Right lobe of liver (tissue), 6 donors: ENCODE measurements at regions not wholly inside any gene's neighbourhood (a gene's known extent, or its start where the extent isn't known, plus 50 kb on each side); places are given as distances from the start of the nearest gene placed in this dataset.

ENCODE experiments used
- ATAC-seq, 4 donors: fragments of 200-7000 bp; cut with Tn5 transposase; one replicate each; pipeline ENCODE4 v1.9.1; 2020; ENCODE audit warnings: mild to moderate bottlenecking in 4 of 4, moderate library complexity in 4 of 4
- DNase-seq, 3 donors: peaks; one replicate each; pipeline ENCODE4 v3.0.0-alpha.2; 2020
- H3K27ac ChIP-seq, 3 donors: fragments of 200-600 bp; one replicate each; pipeline ENCODE4 v1.8.0; 2022
- H3K27me3 ChIP-seq, 2 donors: fragments of 200-600 bp; one replicate each; pipeline ENCODE4 v1.8.0; 2022
- H3K36me3 ChIP-seq, 4 donors: fragments of 200-600 bp; sonication (generic) in 1 of 4; one replicate each; pipeline versions ENCODE4 v1.5.1 to v1.8.0; 2017 to 2022; ENCODE audit warnings: control low read depth in 1 of 4
- H3K4me1 ChIP-seq, 4 donors: fragments of 200-600 bp; sonication (generic) in 1 of 4; one replicate each; pipeline versions ENCODE4 v1.5.1 to v1.8.0; 2017 to 2022; ENCODE audit warnings: control low read depth in 1 of 4
- H3K4me3 ChIP-seq, 3 donors: fragments of 200-600 bp; one replicate each; pipeline ENCODE4 v1.8.0; 2022
- H3K9me3 ChIP-seq, 4 donors: fragments of 200-600 bp; sonication (generic) in 1 of 4; one replicate each; pipeline versions ENCODE4 v1.5.1 to v1.8.0; 2017 to 2022; ENCODE audit warnings: control low read depth in 1 of 4
- POLR2A ChIP-seq: fragments of 450-650 bp; IDR thresholded peaks from one replicate; pipeline ENCODE4 v1.6.1; 2017; ENCODE audit warnings: antibody characterized with exemption, mild to moderate bottlenecking
- WGBS: methylation state at CpG from one replicate; pipeline ENCODE4 v1.1.6; 2018; ENCODE audit warnings: low coverage, low lambda C conversion rate; ENCODE audit not compliant: insufficient coverage; ENCODE audit errors: missing lambda C conversion rate; 5-methylcytosine and 5-hydroxymethylcytosine counted together
- intact Hi-C, 2 donors: fragments of 100-400 bp; cut with DNase I; formaldehyde crosslinking; loops; one replicate each; pipeline versions ENCODE4 v1.11.2 to v1.14.1; 2022
- TF ChIP-seq, protein P1 (sequence below), 4 donors: fragments of 200-600 bp in 3 of 4; fragments of 450-650 bp in 1 of 4; IDR thresholded peaks; one replicate each; pipeline versions ENCODE4 v1.5.1 to v1.8.0; 2016 to 2022; ENCODE audit warnings: antibody characterized with exemption in 4 of 4, mild to moderate bottlenecking in 2 of 4
- donor health status: DM: no; HTN: yes; CAD: no.
- donor health status: DM: no; HTN: no; CAD: no.
- donor health status: DM: no; HTN: no; CAD: no.
- donor health status: DM: no; HTN: yes; CAD: no.
- donor health status: DM: no; HTN: yes; CAD: no.

GRCh38 chr1:68673771-68674170, 176.9 kb upstream of the DEPDC1 start:
- ATAC-seq = peak in 3 of 4 donors; percentile 30 to 58 (median 38)
- Histone ChIP-seq H3K4me3 (no peak overlapping the region), H3K9me3 (no peaks in the 10 kb centered on the region), H3K4me1 (no peaks in the 10 kb centered on the region), H3K27ac (no peak overlapping the region), H3K27me3 (no peaks in the 10 kb centered on the region), H3K36me3 (no peaks in the 10 kb centered on the region)
- TF ChIP-seq, protein P1, sequence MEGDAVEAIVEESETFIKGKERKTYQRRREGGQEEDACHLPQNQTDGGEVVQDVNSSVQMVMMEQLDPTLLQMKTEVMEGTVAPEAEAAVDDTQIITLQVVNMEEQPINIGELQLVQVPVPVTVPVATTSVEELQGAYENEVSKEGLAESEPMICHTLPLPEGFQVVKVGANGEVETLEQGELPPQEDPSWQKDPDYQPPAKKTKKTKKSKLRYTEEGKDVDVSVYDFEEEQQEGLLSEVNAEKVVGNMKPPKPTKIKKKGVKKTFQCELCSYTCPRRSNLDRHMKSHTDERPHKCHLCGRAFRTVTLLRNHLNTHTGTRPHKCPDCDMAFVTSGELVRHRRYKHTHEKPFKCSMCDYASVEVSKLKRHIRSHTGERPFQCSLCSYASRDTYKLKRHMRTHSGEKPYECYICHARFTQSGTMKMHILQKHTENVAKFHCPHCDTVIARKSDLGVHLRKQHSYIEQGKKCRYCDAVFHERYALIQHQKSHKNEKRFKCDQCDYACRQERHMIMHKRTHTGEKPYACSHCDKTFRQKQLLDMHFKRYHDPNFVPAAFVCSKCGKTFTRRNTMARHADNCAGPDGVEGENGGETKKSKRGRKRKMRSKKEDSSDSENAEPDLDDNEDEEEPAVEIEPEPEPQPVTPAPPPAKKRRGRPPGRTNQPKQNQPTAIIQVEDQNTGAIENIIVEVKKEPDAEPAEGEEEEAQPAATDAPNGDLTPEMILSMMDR (IDR thresholded peaks at IDR 0.05) = no peak
- no peak for TF ChIP-seq POLR2A
- 26% methylated on average over 4 of the region's 4 CpGs for WGBS
- DNase-seq = no peak
- intact Hi-C loops = no loop called here

- ATAC-seq = no peak
- H3K27me3 ChIP-seq = no peaks in the 10 kb centered on the region
- TF ChIP-seq, protein P1 (IDR thresholded peaks at IDR 0.05) = no peak
- TF ChIP-seq POLR2A = no peak
- H3K4me1 ChIP-seq = no peaks in the 10 kb centered on the region
- intact Hi-C loops = no loop called here
- H3K4me3 ChIP-seq = no peak overlapping the region
- DNase-seq = no peak
- H3K36me3 ChIP-seq = no peaks in the 10 kb centered on the region
- no peak overlapping the region for H3K27ac ChIP-seq
- no peaks in the 10 kb centered on the region for H3K9me3 ChIP-seq
These were observed 178.5 kb upstream of the DEPDC1 start for GRCh38 chr1:68675336-68675735.

DNA sequence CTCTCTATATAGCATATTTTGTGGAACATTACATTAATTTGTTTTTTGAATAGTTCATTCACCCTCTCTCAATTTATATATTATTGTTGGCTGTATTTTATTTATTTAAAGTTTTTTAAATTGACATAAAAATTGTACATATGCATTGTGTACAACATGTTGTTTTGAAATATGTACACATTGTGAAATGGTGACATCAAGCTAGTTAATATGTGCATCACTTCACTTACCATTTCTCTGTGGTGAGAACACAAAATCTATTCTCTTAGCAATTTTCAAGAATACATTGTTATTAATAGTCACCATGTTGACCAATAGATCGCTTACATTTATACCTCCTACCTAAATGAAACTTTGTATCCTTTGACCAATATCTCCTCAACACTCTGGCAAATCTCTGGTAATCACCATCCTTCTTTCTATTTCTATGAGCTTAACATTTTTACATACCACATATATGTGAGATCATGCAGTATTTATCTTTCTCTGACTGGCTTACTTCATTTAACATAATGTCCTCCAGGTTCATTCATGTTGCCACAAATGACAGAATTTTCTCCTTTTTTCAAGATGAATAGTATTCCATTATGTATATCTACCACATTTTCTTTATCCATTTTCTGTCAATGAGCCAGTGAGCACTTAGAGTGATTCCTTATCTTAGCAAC, 180.9 kb upstream of the DEPDC1 start:
- H3K4me3 ChIP-seq = no peak overlapping the region
- intact Hi-C loops = no loop called here
- H3K36me3 ChIP-seq = no peaks in the 10 kb centered on the region
- no peaks in the 10 kb centered on the region for H3K27me3 ChIP-seq
- ATAC-seq = no peak
- 63% methylated on average over 1 of the region's 1 CpG for WGBS
- DNase-seq = no peak
- H3K9me3 ChIP-seq = no peaks in the 10 kb centered on the region
- H3K4me1 ChIP-seq = no peaks in the 10 kb centered on the region
- no peak overlapping the region for H3K27ac ChIP-seq
- TF ChIP-seq POLR2A = no peak
- TF ChIP-seq, protein P1 (IDR thresholded peaks at IDR 0.05) = no peak

DNA sequence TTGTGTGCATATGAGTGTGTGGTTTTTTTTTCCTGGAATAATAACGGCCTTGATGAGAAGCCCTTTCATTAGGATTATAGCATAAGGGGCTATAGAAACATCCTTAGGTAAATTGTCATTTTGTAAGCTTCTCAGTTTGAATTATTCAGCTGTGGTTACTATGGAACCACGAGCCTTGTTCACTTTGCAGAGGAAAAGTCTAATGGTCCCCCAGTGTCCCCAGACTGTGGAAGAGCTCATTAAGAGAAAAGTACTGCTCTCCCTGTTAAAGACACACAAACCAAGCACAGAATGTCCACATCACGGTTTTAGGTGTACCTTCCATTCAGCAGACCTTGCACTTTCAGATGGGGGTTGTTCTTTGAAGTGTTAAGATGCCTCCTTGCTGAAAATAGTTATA, 199.3 kb upstream of the DEPDC1 start:
- H3K9me3 ChIP-seq = no peaks in the 10 kb centered on the region
- H3K4me3 ChIP-seq = no peak overlapping the region
- H3K27me3 ChIP-seq = no peaks in the 10 kb centered on the region
- H3K4me1 ChIP-seq = no peaks in the 10 kb centered on the region
- ATAC-seq (no peak), DNase-seq (no peak)
- 28% methylated on average over 3 of the region's 3 CpGs for WGBS
- no peak for TF ChIP-seq POLR2A
- TF ChIP-seq, protein P1 (IDR thresholded peaks at IDR 0.05) = no peak
- intact Hi-C loops = no loop called here
- H3K27ac ChIP-seq = no peak overlapping the region
- no peaks in the 10 kb centered on the region for H3K36me3 ChIP-seq

DNA sequence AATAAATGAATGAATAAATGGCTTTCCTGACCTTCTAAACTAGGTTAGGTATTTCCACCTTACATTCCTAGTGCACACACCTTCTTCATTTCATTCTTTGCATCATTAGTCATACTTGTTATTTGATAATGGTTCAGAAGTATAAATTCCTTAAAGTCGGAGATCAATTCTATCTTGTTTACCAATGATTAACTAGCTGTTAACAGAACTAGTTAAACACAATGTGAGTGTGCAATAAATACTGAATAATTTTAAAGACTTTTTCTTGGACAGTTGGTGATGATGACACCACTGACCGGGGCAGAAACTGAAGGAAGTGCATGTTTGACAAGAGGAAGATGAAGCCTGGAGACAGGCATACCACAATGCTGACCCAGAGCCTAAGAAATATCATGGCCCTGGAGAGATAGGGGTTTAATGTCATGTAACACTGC, 207.1 kb upstream of the DEPDC1 start:
- DNase-seq (no peak), ATAC-seq (no peak)
- H3K4me3 ChIP-seq = no peak overlapping the region
- H3K4me1 ChIP-seq = no peaks in the 10 kb centered on the region
- WGBS = 34% methylated on average over 2 of the region's 2 CpGs
- no peak overlapping the region for H3K27ac ChIP-seq
- no peaks in the 10 kb centered on the region for H3K36me3 ChIP-seq
- no peaks in the 10 kb centered on the region for H3K27me3 ChIP-seq
- no peak for TF ChIP-seq POLR2A
- TF ChIP-seq, protein P1 (IDR thresholded peaks at IDR 0.05) = no peak
- no peaks in the 10 kb centered on the region for H3K9me3 ChIP-seq
- intact Hi-C loops = no loop called here
